ENCODE measurements at regions not wholly inside any gene's neighbourhood (a gene's known extent, or its start where the extent isn't known, plus 50 kb on each side); places are given as distances from the start of the nearest gene placed in this dataset.

DNA sequence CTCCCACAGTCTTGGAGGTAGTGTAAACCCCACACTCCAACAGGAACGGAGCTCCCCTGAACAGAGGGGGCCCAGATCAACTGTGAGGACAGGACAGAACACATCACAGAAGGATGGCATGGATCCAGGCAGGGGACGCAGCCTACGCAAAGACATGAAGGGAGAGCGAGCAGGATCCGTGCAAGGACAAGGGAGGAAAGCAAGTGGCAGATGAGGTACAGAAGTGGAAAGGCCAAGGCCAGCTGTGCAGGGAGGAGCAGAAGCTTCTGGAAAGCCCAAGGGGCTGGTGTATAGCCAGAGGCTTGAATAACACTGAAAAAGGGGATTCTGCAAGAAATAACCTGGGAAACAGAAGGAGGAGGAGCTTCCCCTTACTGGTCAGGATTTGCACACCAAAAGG lies 81.2 kb downstream of the SIPA1L2 start:
- H3K27ac Mint-ChIP-seq (ENCODE audit: unreplicated experiment): peak overlapping the region; percentile 12

DNA sequence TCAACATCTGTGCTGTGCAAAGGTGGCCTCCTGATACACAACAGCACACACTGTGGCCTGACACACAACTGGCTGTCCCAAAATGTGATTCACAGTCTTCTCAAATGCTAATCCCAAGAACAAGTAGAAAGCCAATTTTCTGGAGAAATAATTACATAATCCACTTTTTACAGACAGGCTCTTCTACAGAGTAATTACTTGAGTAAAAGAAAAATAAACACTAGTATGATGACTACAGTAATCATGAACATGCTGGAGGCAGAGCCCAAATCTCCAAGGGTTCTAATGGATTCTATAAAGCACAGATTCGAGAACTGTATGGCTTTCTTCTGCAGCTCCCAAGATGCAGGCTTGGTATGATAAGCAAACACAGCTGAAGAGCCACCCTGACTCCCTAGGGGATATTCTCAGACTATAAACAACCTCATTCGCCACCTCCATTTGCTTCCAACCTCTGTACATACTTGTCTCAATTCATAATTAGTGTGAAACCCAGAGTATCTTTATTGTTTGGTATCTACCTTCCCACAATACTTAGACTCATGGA lies 81.9 kb downstream of the SIPA1L2 start:
- intact Hi-C loops (cut with micrococcal nuclease; ENCODE audit: unreplicated experiment): no loop called here
- no peaks in the 10 kb centered on the region; the same call in 1 of the 2 replicates for H3K27me3 ChIP-seq (replicated peaks; ENCODE audit: control insufficient read depth, insufficient read depth, low read length)
- no peak overlapping the region for H3K4me3 Mint-ChIP-seq (ENCODE audit: unreplicated experiment)
- H3K9me3 Mint-ChIP-seq (ENCODE audit: unreplicated experiment): no peaks in the 10 kb centered on the region
- H3K27ac Mint-ChIP-seq (ENCODE audit: unreplicated experiment): no peak overlapping the region
- no peaks in the 10 kb centered on the region for H3K9me3 ChIP-seq
- H3K4me3 ChIP-seq (ENCODE audit: low read depth, low read length): no peak overlapping the region
- no peaks in the 10 kb centered on the region for H3K36me3 ChIP-seq (ENCODE audit: control insufficient read depth, insufficient read depth, low read length)
- TF ChIP-seq, protein P1, sequence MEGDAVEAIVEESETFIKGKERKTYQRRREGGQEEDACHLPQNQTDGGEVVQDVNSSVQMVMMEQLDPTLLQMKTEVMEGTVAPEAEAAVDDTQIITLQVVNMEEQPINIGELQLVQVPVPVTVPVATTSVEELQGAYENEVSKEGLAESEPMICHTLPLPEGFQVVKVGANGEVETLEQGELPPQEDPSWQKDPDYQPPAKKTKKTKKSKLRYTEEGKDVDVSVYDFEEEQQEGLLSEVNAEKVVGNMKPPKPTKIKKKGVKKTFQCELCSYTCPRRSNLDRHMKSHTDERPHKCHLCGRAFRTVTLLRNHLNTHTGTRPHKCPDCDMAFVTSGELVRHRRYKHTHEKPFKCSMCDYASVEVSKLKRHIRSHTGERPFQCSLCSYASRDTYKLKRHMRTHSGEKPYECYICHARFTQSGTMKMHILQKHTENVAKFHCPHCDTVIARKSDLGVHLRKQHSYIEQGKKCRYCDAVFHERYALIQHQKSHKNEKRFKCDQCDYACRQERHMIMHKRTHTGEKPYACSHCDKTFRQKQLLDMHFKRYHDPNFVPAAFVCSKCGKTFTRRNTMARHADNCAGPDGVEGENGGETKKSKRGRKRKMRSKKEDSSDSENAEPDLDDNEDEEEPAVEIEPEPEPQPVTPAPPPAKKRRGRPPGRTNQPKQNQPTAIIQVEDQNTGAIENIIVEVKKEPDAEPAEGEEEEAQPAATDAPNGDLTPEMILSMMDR (IDR thresholded peaks at IDR 0.05; ENCODE audit: insufficient read depth in 1 of 2, low read depth in 1 of 2, low read length in 1 of 2, severe bottlenecking in 1 of 2, unreplicated experiment in 1 of 2): no peak
- peaks cover 26% of the 10 kb centered on the region for H3K4me1 ChIP-seq
- H3K36me3 Mint-ChIP-seq (ENCODE audit: insufficient read depth, unreplicated experiment): no peaks in the 10 kb centered on the region
- peaks cover 55% of the 10 kb centered on the region for H3K4me1 Mint-ChIP-seq (ENCODE audit: low read depth, unreplicated experiment)
- ChIA-PET POLR2A (interaction anchor here (1.0 kb wide), 1 partner anchor 8 kb away, joined by 3 read pairs; no protein-coding TSS in a partner anchor), CTCF (interaction anchor here (1.0 kb wide), 1 partner anchor 9 kb away, joined by 3 read pairs; no protein-coding TSS in a partner anchor)
- H3K27me3 Mint-ChIP-seq (ENCODE audit: insufficient read depth, unreplicated experiment): no peaks in the 10 kb centered on the region
- DNase-seq: no peak
- no TSS peak for BruUV-seq (replicated peaks)

More for the DNA sequence above, 81.2 kb downstream of the SIPA1L2 start:
- TF ChIP-seq, protein P1 (IDR thresholded peaks at IDR 0.05; ENCODE audit: insufficient read depth in 1 of 2, low read depth in 1 of 2, low read length in 1 of 2, severe bottlenecking in 1 of 2, unreplicated experiment in 1 of 2): no peak
- Mint-ChIP-seq H3K4me1 (ENCODE audit: low read depth, unreplicated experiment) (peaks cover 55% of the 10 kb centered on the region), H3K27me3 (ENCODE audit: insufficient read depth, unreplicated experiment) (no peaks in the 10 kb centered on the region), H3K9me3 (ENCODE audit: unreplicated experiment) (no peaks in the 10 kb centered on the region), H3K4me3 (ENCODE audit: unreplicated experiment) (no peak overlapping the region), H3K36me3 (ENCODE audit: insufficient read depth, unreplicated experiment) (no peaks in the 10 kb centered on the region)
- Histone ChIP-seq H3K4me3 (ENCODE audit: low read depth, low read length) (no peak overlapping the region), H3K36me3 (ENCODE audit: control insufficient read depth, insufficient read depth, low read length) (no peaks in the 10 kb centered on the region), H3K9me3 (no peaks in the 10 kb centered on the region), H3K4me1 (peaks cover 27% of the 10 kb centered on the region), H3K27me3 (replicated peaks; ENCODE audit: control insufficient read depth, insufficient read depth, low read length) (no peaks in the 10 kb centered on the region)
- BruUV-seq (replicated peaks): no TSS peak
- CTCF ChIA-PET: interaction anchor here (1.0 kb wide), 1 partner anchor 8 kb away, joined by 3 read pairs; no protein-coding TSS in a partner anchor
- POLR2A ChIA-PET: no interaction called here
- intact Hi-C loops (cut with micrococcal nuclease; ENCODE audit: unreplicated experiment): no loop called here
- no peak for DNase-seq

DNA sequence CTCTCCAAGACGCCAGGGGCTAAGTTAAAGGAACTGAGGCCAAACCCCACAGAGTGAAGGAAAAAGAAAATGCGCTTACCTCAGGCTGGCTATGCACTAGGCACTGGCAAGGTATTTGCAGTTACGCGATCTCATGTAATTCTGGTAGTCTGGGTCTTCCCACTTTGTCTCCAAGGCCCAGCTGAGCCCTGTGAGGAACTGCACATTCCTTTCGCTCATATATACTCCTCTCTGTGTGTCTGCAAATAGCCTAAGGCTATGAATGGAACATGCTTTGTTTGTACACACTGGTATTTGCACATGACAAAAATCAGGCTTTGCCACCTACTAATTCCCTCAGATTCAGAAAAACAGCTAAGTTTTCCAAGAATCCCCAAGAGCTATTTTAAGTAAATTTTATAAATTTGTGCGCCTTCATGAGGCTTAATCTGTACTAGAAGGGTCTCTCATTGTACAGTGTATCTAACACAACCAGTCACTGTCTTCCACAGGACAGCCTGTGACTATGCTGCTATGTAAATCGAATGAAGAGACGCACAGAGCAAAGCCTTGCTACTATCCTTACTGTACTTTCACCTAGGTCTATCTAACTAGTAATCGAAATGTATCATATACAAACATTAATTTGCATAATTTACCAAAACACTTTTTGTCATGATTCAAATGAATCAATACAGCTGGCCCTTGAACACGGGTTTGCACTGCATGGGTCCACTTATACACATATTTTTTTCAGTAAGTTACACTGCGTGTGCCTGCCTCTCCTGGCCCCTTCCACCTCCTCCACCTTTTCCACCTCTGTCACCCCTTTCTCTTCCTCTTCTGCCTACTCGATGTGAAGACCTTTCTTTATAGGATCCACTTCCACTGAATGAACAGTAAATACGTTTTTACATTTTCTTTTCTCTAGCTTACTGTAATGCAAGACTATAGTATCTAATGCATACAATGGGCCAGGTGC lies 87.0 kb downstream of the SIPA1L2 start:
- intact Hi-C loops (cut with micrococcal nuclease; ENCODE audit: unreplicated experiment): no loop called here
- no peak overlapping the region for H3K27ac Mint-ChIP-seq (ENCODE audit: unreplicated experiment)
- no peaks in the 10 kb centered on the region for H3K36me3 Mint-ChIP-seq (ENCODE audit: insufficient read depth, unreplicated experiment)
- no peaks in the 10 kb centered on the region for H3K9me3 Mint-ChIP-seq (ENCODE audit: unreplicated experiment)
- TF ChIP-seq, protein P1 (IDR thresholded peaks at IDR 0.05; ENCODE audit: insufficient read depth in 1 of 2, low read depth in 1 of 2, low read length in 1 of 2, severe bottlenecking in 1 of 2, unreplicated experiment in 1 of 2): no peak
- ChIA-PET POLR2A (no interaction called here), CTCF (no interaction called here)
- no peaks in the 10 kb centered on the region for H3K27me3 Mint-ChIP-seq (ENCODE audit: insufficient read depth, unreplicated experiment)
- DNase-seq: peak; percentile 45 to 50
- H3K4me3 ChIP-seq (ENCODE audit: low read depth, low read length): no peak overlapping the region
- H3K4me3 Mint-ChIP-seq (ENCODE audit: unreplicated experiment): no peak overlapping the region
- H3K9me3 ChIP-seq: no peaks in the 10 kb centered on the region
- H3K27me3 ChIP-seq (replicated peaks; ENCODE audit: control insufficient read depth, insufficient read depth, low read length): no peaks in the 10 kb centered on the region; the same call in 1 of the 2 replicates
- H3K4me1 Mint-ChIP-seq (ENCODE audit: low read depth, unreplicated experiment): peaks cover 63% of the 10 kb centered on the region
- no TSS peak for BruUV-seq (replicated peaks)
- H3K36me3 ChIP-seq (ENCODE audit: control insufficient read depth, insufficient read depth, low read length): no peaks in the 10 kb centered on the region
- H3K4me1 ChIP-seq: peaks cover 24% of the 10 kb centered on the region
